ENCODE measurements at regions not wholly inside any gene's neighbourhood (a gene's known extent, or its start where the extent isn't known, plus 50 kb on each side); places are given as distances from the start of the nearest gene placed in this dataset.

DNA sequence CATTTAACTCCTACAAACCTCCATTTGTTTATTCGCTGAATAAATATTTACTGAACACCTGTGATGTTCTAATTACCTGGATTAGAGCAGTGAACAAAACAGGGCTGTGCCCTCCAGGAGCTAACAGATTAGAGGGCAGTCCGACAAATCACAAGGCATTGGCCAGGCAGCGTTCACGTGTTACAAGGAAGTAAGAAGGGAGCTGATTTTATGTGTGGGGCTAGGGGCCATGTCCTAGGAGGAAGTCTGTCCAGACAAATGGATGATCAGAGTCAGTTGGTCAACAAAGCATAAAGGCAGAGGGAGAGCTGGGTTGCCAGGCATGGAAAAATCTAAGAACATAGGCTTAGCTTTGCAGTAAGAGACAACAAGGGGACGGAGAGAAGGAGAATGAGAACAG lies 57.3 kb upstream of the BACE2 start:
- CTCF ChIA-PET, result no interaction called here
- H3K27me3 ChIP-seq (replicated peaks; ENCODE audit: control insufficient read depth, insufficient read depth, low read length), result no peaks in the 10 kb centered on the region; the same call in 1 of the 2 replicates
- intact Hi-C loops (cut with micrococcal nuclease; ENCODE audit: unreplicated experiment), result no loop called here
- H3K9me3 Mint-ChIP-seq (ENCODE audit: unreplicated experiment), result no peaks in the 10 kb centered on the region
- H3K27ac Mint-ChIP-seq (ENCODE audit: unreplicated experiment), result no peak overlapping the region
- H3K27me3 Mint-ChIP-seq (ENCODE audit: insufficient read depth, unreplicated experiment), result peaks cover 29% of the 10 kb centered on the region
- no peaks in the 10 kb centered on the region for H3K36me3 Mint-ChIP-seq (ENCODE audit: insufficient read depth, unreplicated experiment)
- no peak overlapping the region for H3K4me3 ChIP-seq (ENCODE audit: low read depth, low read length)
- H3K4me1 Mint-ChIP-seq (ENCODE audit: low read depth, unreplicated experiment), result no peaks in the 10 kb centered on the region
- BruUV-seq (replicated peaks), result no TSS peak
- DNase-seq, result no peak
- POLR2A ChIA-PET, result no interaction called here
- no peaks in the 10 kb centered on the region for H3K9me3 ChIP-seq
- no peak overlapping the region for H3K4me3 Mint-ChIP-seq (ENCODE audit: unreplicated experiment)
- TF ChIP-seq, protein P1, sequence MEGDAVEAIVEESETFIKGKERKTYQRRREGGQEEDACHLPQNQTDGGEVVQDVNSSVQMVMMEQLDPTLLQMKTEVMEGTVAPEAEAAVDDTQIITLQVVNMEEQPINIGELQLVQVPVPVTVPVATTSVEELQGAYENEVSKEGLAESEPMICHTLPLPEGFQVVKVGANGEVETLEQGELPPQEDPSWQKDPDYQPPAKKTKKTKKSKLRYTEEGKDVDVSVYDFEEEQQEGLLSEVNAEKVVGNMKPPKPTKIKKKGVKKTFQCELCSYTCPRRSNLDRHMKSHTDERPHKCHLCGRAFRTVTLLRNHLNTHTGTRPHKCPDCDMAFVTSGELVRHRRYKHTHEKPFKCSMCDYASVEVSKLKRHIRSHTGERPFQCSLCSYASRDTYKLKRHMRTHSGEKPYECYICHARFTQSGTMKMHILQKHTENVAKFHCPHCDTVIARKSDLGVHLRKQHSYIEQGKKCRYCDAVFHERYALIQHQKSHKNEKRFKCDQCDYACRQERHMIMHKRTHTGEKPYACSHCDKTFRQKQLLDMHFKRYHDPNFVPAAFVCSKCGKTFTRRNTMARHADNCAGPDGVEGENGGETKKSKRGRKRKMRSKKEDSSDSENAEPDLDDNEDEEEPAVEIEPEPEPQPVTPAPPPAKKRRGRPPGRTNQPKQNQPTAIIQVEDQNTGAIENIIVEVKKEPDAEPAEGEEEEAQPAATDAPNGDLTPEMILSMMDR (IDR thresholded peaks at IDR 0.05; ENCODE audit: insufficient read depth in 1 of 2, low read depth in 1 of 2, low read length in 1 of 2, severe bottlenecking in 1 of 2, unreplicated experiment in 1 of 2), result no peak
- no peaks in the 10 kb centered on the region for H3K36me3 ChIP-seq (ENCODE audit: control insufficient read depth, insufficient read depth, low read length)
- H3K4me1 ChIP-seq, result no peaks in the 10 kb centered on the region

DNA sequence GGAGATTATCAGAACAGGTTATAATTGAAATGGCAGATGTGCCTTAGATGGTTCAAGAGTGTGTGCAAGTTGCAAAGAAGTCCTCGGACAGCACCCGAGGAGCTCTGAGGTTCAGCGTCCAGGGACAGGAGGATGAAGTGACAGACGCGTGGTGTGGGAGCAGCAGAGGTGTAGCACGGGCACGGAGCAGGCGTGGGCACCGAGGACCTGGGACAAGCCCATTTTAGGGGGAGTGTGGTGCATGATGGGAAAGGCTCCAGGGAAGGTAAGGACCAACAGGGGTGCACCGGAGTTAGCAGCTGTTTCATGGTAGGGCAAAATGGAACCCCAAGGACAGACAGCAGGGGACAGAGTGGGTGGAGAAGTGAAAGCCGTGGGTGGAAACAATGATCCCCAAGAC lies 56.3 kb upstream of the BACE2 start:
- H3K27ac Mint-ChIP-seq (ENCODE audit: unreplicated experiment), result no peak overlapping the region
- H3K36me3 ChIP-seq (ENCODE audit: control insufficient read depth, insufficient read depth, low read length), result no peaks in the 10 kb centered on the region
- H3K27me3 ChIP-seq (replicated peaks; ENCODE audit: control insufficient read depth, insufficient read depth, low read length), result no peaks in the 10 kb centered on the region; the same call in 1 of the 2 replicates
- POLR2A ChIA-PET, result no interaction called here
- no peak for DNase-seq
- CTCF ChIA-PET, result no interaction called here
- no peaks in the 10 kb centered on the region for H3K9me3 Mint-ChIP-seq (ENCODE audit: unreplicated experiment)
- no TSS peak for BruUV-seq (replicated peaks)
- TF ChIP-seq, protein P1 (IDR thresholded peaks at IDR 0.05; ENCODE audit: insufficient read depth in 1 of 2, low read depth in 1 of 2, low read length in 1 of 2, severe bottlenecking in 1 of 2, unreplicated experiment in 1 of 2), result no peak
- H3K27me3 Mint-ChIP-seq (ENCODE audit: insufficient read depth, unreplicated experiment), result peaks cover 29% of the 10 kb centered on the region
- no peaks in the 10 kb centered on the region for H3K4me1 ChIP-seq
- H3K9me3 ChIP-seq, result no peaks in the 10 kb centered on the region
- H3K4me3 ChIP-seq (ENCODE audit: low read depth, low read length), result no peak overlapping the region
- intact Hi-C loops (cut with micrococcal nuclease; ENCODE audit: unreplicated experiment), result no loop called here
- no peaks in the 10 kb centered on the region for H3K4me1 Mint-ChIP-seq (ENCODE audit: low read depth, unreplicated experiment)
- no peak overlapping the region for H3K4me3 Mint-ChIP-seq (ENCODE audit: unreplicated experiment)
- H3K36me3 Mint-ChIP-seq (ENCODE audit: insufficient read depth, unreplicated experiment), result no peaks in the 10 kb centered on the region

DNA sequence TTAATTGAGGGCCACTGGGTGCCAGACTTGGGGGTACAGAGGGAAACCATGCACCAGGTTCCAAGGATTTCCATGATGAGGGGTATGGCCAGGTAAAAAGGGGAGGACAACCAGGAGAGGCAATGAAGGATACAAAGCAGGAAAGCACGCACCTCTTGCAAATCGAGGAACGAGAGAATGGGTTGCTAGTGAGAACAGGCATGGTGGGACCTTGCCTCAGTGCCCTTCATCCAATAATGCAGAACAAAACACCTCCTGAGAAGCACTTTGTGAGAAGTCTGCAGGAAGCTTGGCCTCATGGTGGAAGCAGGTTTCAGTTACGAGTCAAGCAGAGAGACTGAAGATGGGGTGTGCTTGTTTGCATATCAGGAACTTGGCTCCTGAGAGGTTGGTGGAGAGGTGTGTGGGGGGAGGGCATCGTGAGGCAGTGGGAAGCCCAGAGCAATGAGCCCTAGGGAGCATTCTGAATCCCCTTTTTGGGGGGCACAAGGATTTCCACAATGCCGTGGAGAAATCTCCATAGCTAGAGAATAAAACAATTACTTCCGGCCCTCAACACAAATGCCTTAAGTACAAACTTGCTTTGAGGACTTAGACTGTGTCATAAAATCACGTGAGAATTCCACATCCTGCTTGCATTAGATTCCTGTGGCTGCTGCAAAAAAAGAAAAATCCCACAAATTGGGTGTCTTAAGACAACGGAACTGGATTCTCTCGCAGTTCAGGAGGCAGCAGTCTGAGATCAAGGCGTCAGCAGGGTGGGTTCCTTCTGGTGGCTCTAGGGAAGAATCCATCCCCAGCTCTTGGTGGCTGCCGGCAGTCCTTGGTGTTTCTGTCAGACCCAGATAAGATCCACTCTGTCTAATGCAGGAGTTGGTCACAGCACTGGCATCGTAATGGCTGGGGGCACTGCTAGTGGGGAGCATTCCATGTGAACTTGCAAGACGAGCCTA lies 54.9 kb upstream of the BACE2 start:
- no TSS peak for BruUV-seq (replicated peaks)
- Mint-ChIP-seq H3K9me3 (ENCODE audit: unreplicated experiment) (no peaks in the 10 kb centered on the region), H3K27ac (ENCODE audit: unreplicated experiment) (no peak overlapping the region), H3K4me1 (ENCODE audit: low read depth, unreplicated experiment) (no peaks in the 10 kb centered on the region), H3K4me3 (ENCODE audit: unreplicated experiment) (no peak overlapping the region), H3K27me3 (ENCODE audit: insufficient read depth, unreplicated experiment) (peaks cover 36% of the 10 kb centered on the region), H3K36me3 (ENCODE audit: insufficient read depth, unreplicated experiment) (no peaks in the 10 kb centered on the region)
- DNase-seq, result no peak
- Histone ChIP-seq H3K4me3 (ENCODE audit: low read depth, low read length) (no peak overlapping the region), H3K27me3 (replicated peaks; ENCODE audit: control insufficient read depth, insufficient read depth, low read length) (no peaks in the 10 kb centered on the region; the same call in 1 of the 2 replicates), H3K36me3 (ENCODE audit: control insufficient read depth, insufficient read depth, low read length) (no peaks in the 10 kb centered on the region), H3K4me1 (no peaks in the 10 kb centered on the region), H3K9me3 (no peaks in the 10 kb centered on the region)
- CTCF ChIA-PET, result interaction anchor here (1.1 kb wide), 1 partner anchor 11 kb away, joined by 3 read pairs; no protein-coding TSS in a partner anchor
- TF ChIP-seq, protein P1 (IDR thresholded peaks at IDR 0.05; ENCODE audit: insufficient read depth in 1 of 2, low read depth in 1 of 2, low read length in 1 of 2, severe bottlenecking in 1 of 2, unreplicated experiment in 1 of 2), result no peak
- POLR2A ChIA-PET, result no interaction called here
- intact Hi-C loops (cut with micrococcal nuclease; ENCODE audit: unreplicated experiment), result no loop called here
